GM18511 (cell line): ENCODE measurements at regions not wholly inside any gene's neighbourhood (a gene's known extent, or its start where the extent isn't known, plus 50 kb on each side); places are given as distances from the start of the nearest gene placed in this dataset.

Experiments
- ATAC-seq: cut with Tn5 transposase; IDR thresholded peaks from one replicate; pipeline ENCODE4 v1.9.1; 2021; ENCODE audit warnings: mild to moderate bottlenecking, moderate library complexity; ENCODE audit not compliant: unreplicated experiment

- no peak for ATAC-seq
Measured at GRCh38 chr12:71011261-71011660, 90.7 kb upstream of the PTPRR start.

GRCh38 chr12:71010143-71010479 is 89.6 kb upstream of the PTPRR start:
- ATAC-seq, result no peak

GRCh38 chr12:71009430-71010142 is 89.0 kb upstream of the PTPRR start:
- ATAC-seq, result no peak

GRCh38 chr12:71008616-71009015 is 88.1 kb upstream of the PTPRR start:
- ATAC-seq, result no peak

GRCh38 chr12:71007781-71008404 is 87.4 kb upstream of the PTPRR start:
- ATAC-seq, result no peak

GRCh38 chr12:71007020-71007419 is 86.5 kb upstream of the PTPRR start:
- ATAC-seq, result no peak

GRCh38 chr12:71005166-71005565 is 84.6 kb upstream of the PTPRR start:
- no peak for ATAC-seq

- ATAC-seq, result no peak
Measured at GRCh38 chr12:71004578-71004977, 84.0 kb upstream of the PTPRR start.

- no peak for ATAC-seq
Measured at GRCh38 chr12:71000748-71001147, 80.2 kb upstream of the PTPRR start.

- ATAC-seq, result no peak
Measured at GRCh38 chr12:71000255-71000654, 79.7 kb upstream of the PTPRR start.

- ATAC-seq, result no peak
Measured at GRCh38 chr12:70994217-70994788, 73.8 kb upstream of the PTPRR start.

GRCh38 chr12:70989232-70989631 is 68.7 kb upstream of the PTPRR start:
- no peak for ATAC-seq

GRCh38 chr12:70985850-70986249 is 65.3 kb upstream of the PTPRR start:
- ATAC-seq, result no peak

GRCh38 chr12:70983692-70984091 is 63.2 kb upstream of the PTPRR start:
- ATAC-seq, result no peak

- no peak for ATAC-seq
Measured at GRCh38 chr12:70982991-70983390, 62.5 kb upstream of the PTPRR start.

- no peak for ATAC-seq
Measured at GRCh38 chr12:70982286-70982685, 61.7 kb upstream of the PTPRR start.

- no peak for ATAC-seq
Measured at GRCh38 chr12:70971001-70971794, 50.7 kb upstream of the PTPRR start.
